ENCODE measurements at regions not wholly inside any gene's neighbourhood (a gene's known extent, or its start where the extent isn't known, plus 50 kb on each side); places are given as distances from the start of the nearest gene placed in this dataset.

- H2BK12ac ChIP-seq (ENCODE audit: low read length) = no peak overlapping the region
- H3K18ac ChIP-seq (ENCODE audit: low read length) = no peak overlapping the region
- H3K4me2 ChIP-seq (ENCODE audit: low read length) = no peak overlapping the region
- H3K79me2 ChIP-seq (ENCODE audit: control insufficient read depth, insufficient read depth, low read length, poor library complexity) = no peaks in the 10 kb centered on the region
- no peak overlapping the region for H3K4ac ChIP-seq (ENCODE audit: low read depth, low read length)
- no peaks in the 10 kb centered on the region for H3K4me1 ChIP-seq (ENCODE audit: control insufficient read depth in 1 of 2, insufficient read depth in 2 of 2, low read length in 2 of 2)
- no peaks in the 10 kb centered on the region for H3K27me3 ChIP-seq (ENCODE audit: insufficient read depth, low read length)
- no peaks in the 10 kb centered on the region for H3K79me1 ChIP-seq (ENCODE audit: low read length)
- no peak overlapping the region for H4K8ac ChIP-seq (ENCODE audit: low read depth, low read length)
- H2BK120ac ChIP-seq (ENCODE audit: insufficient read depth, low read length, poor library complexity) = no peak overlapping the region
- no peak overlapping the region for H3K4me3 ChIP-seq (ENCODE audit: low read depth, low read length)
- no peaks in the 10 kb centered on the region for H3K9me3 ChIP-seq (ENCODE audit: insufficient read depth, low read depth, low read length)
- no peak overlapping the region for H4K12ac ChIP-seq (ENCODE audit: low read depth, low read length)
- H2BK5ac ChIP-seq (ENCODE audit: low read depth, low read length, poor library complexity) = no peak overlapping the region
- no peaks in the 10 kb centered on the region for H3K36me3 ChIP-seq (ENCODE audit: control insufficient read depth in 1 of 2, insufficient read depth in 2 of 2, low read length in 2 of 2)
- H2AK5ac ChIP-seq (ENCODE audit: low read length) = no peak overlapping the region
- no peak overlapping the region for H3K23ac ChIP-seq (ENCODE audit: low read length)
- no peak overlapping the region for H4K91ac ChIP-seq (ENCODE audit: low read depth, low read length)
- H3K14ac ChIP-seq (ENCODE audit: low read length) = no peak overlapping the region
- no peak overlapping the region for H3K27ac ChIP-seq (ENCODE audit: low read depth, low read length)
- no peak overlapping the region for H2AFZ ChIP-seq (ENCODE audit: insufficient read depth, low read length, poor library complexity)
- H3K9ac ChIP-seq (ENCODE audit: low read length) = no peak overlapping the region
- no peak for DNase-seq
These were observed 1171.6 kb downstream of the SORCS1 start for GRCh38 chr10:105992928-105993327.

GRCh38 chr10:105990529-105990928 is 1174.0 kb downstream of the SORCS1 start:
- Histone ChIP-seq H2AFZ (ENCODE audit: insufficient read depth, low read length, poor library complexity) (no peak overlapping the region), H3K18ac (ENCODE audit: low read length) (no peak overlapping the region), H3K79me1 (ENCODE audit: low read length) (no peaks in the 10 kb centered on the region), H2AK5ac (ENCODE audit: low read length) (no peak overlapping the region), H3K9me3 (ENCODE audit: insufficient read depth, low read depth, low read length) (no peaks in the 10 kb centered on the region), H3K27ac (ENCODE audit: low read depth, low read length) (no peak overlapping the region), H3K14ac (ENCODE audit: low read length) (no peak overlapping the region), H3K23ac (ENCODE audit: low read length) (no peak overlapping the region), H3K4me3 (ENCODE audit: low read depth, low read length) (peak overlapping the region; percentile 13), H3K4me2 (ENCODE audit: low read length) (no peak overlapping the region), H3K27me3 (ENCODE audit: insufficient read depth, low read length) (no peaks in the 10 kb centered on the region), H3K4me1 (ENCODE audit: control insufficient read depth in 1 of 2, insufficient read depth in 2 of 2, low read length in 2 of 2) (no peaks in the 10 kb centered on the region), H4K8ac (ENCODE audit: low read depth, low read length) (no peak overlapping the region), H2BK12ac (ENCODE audit: low read length) (no peak overlapping the region), H3K36me3 (ENCODE audit: control insufficient read depth in 1 of 2, insufficient read depth in 2 of 2, low read length in 2 of 2) (no peaks in the 10 kb centered on the region), H3K9ac (ENCODE audit: low read length) (no peak overlapping the region), H4K91ac (ENCODE audit: low read depth, low read length) (no peak overlapping the region), H2BK120ac (ENCODE audit: insufficient read depth, low read length, poor library complexity) (no peak overlapping the region), H2BK5ac (ENCODE audit: low read depth, low read length, poor library complexity) (no peak overlapping the region), H4K12ac (ENCODE audit: low read depth, low read length) (no peak overlapping the region), H3K79me2 (ENCODE audit: control insufficient read depth, insufficient read depth, low read length, poor library complexity) (no peaks in the 10 kb centered on the region), H3K4ac (ENCODE audit: low read depth, low read length) (no peak overlapping the region)
- WGBS (ENCODE audit: extremely low coverage, insufficient coverage, insufficient read length) = no CpG with 5 or more reads among the region's 2 CpGs
- no peak for DNase-seq

GRCh38 chr10:105989995-105990394 is 1174.5 kb downstream of the SORCS1 start:
- Histone ChIP-seq H3K79me1 (ENCODE audit: low read length) (no peaks in the 10 kb centered on the region), H2AFZ (ENCODE audit: insufficient read depth, low read length, poor library complexity) (no peak overlapping the region), H2BK12ac (ENCODE audit: low read length) (no peak overlapping the region), H3K4ac (ENCODE audit: low read depth, low read length) (no peak overlapping the region), H3K14ac (ENCODE audit: low read length) (no peak overlapping the region), H4K12ac (ENCODE audit: low read depth, low read length) (no peak overlapping the region), H3K27ac (ENCODE audit: low read depth, low read length) (no peak overlapping the region), H4K91ac (ENCODE audit: low read depth, low read length) (no peak overlapping the region), H3K4me3 (ENCODE audit: low read depth, low read length) (no peak overlapping the region), H3K4me1 (ENCODE audit: control insufficient read depth in 1 of 2, insufficient read depth in 2 of 2, low read length in 2 of 2) (no peaks in the 10 kb centered on the region), H3K79me2 (ENCODE audit: control insufficient read depth, insufficient read depth, low read length, poor library complexity) (no peaks in the 10 kb centered on the region), H3K36me3 (ENCODE audit: control insufficient read depth in 1 of 2, insufficient read depth in 2 of 2, low read length in 2 of 2) (no peaks in the 10 kb centered on the region), H2BK120ac (ENCODE audit: insufficient read depth, low read length, poor library complexity) (no peak overlapping the region), H3K23ac (ENCODE audit: low read length) (no peak overlapping the region), H2AK5ac (ENCODE audit: low read length) (no peak overlapping the region), H3K4me2 (ENCODE audit: low read length) (no peak overlapping the region), H3K9ac (ENCODE audit: low read length) (no peak overlapping the region), H4K8ac (ENCODE audit: low read depth, low read length) (no peak overlapping the region), H3K9me3 (ENCODE audit: insufficient read depth, low read depth, low read length) (no peaks in the 10 kb centered on the region), H3K27me3 (ENCODE audit: insufficient read depth, low read length) (no peaks in the 10 kb centered on the region), H2BK5ac (ENCODE audit: low read depth, low read length, poor library complexity) (no peak overlapping the region), H3K18ac (ENCODE audit: low read length) (no peak overlapping the region)
- no CpG with 5 or more reads among the region's 3 CpGs for WGBS (ENCODE audit: extremely low coverage, insufficient coverage, insufficient read length)
- no peak for DNase-seq

GRCh38 chr10:105988848-105989247 is 1175.7 kb downstream of the SORCS1 start:
- H2BK5ac ChIP-seq (ENCODE audit: low read depth, low read length, poor library complexity) = no peak overlapping the region
- H2BK12ac ChIP-seq (ENCODE audit: low read length) = no peak overlapping the region
- no peak overlapping the region for H3K4me3 ChIP-seq (ENCODE audit: low read depth, low read length)
- H2BK120ac ChIP-seq (ENCODE audit: insufficient read depth, low read length, poor library complexity) = no peak overlapping the region
- no peaks in the 10 kb centered on the region for H3K36me3 ChIP-seq (ENCODE audit: control insufficient read depth in 1 of 2, insufficient read depth in 2 of 2, low read length in 2 of 2)
- no peaks in the 10 kb centered on the region for H3K9me3 ChIP-seq (ENCODE audit: insufficient read depth, low read depth, low read length)
- H2AFZ ChIP-seq (ENCODE audit: insufficient read depth, low read length, poor library complexity) = no peak overlapping the region
- H3K79me2 ChIP-seq (ENCODE audit: control insufficient read depth, insufficient read depth, low read length, poor library complexity) = no peaks in the 10 kb centered on the region
- H3K4me2 ChIP-seq (ENCODE audit: low read length) = no peak overlapping the region
- no peaks in the 10 kb centered on the region for H3K4me1 ChIP-seq (ENCODE audit: control insufficient read depth in 1 of 2, insufficient read depth in 2 of 2, low read length in 2 of 2)
- no peak overlapping the region for H3K27ac ChIP-seq (ENCODE audit: low read depth, low read length)
- no peaks in the 10 kb centered on the region for H3K27me3 ChIP-seq (ENCODE audit: insufficient read depth, low read length)
- H4K12ac ChIP-seq (ENCODE audit: low read depth, low read length) = no peak overlapping the region
- H3K9ac ChIP-seq (ENCODE audit: low read length) = no peak overlapping the region
- H2AK5ac ChIP-seq (ENCODE audit: low read length) = no peak overlapping the region
- H4K8ac ChIP-seq (ENCODE audit: low read depth, low read length) = no peak overlapping the region
- no peaks in the 10 kb centered on the region for H3K79me1 ChIP-seq (ENCODE audit: low read length)
- H3K4ac ChIP-seq (ENCODE audit: low read depth, low read length) = no peak overlapping the region
- H3K23ac ChIP-seq (ENCODE audit: low read length) = no peak overlapping the region
- H3K18ac ChIP-seq (ENCODE audit: low read length) = no peak overlapping the region
- no peak overlapping the region for H4K91ac ChIP-seq (ENCODE audit: low read depth, low read length)
- no CpG with 5 or more reads among the region's 1 CpG for WGBS (ENCODE audit: extremely low coverage, insufficient coverage, insufficient read length)
- no peak for DNase-seq
- no peak overlapping the region for H3K14ac ChIP-seq (ENCODE audit: low read length)

Measured in trophoblast cell (in vitro differentiated cells and primary cell).